ENCODE measurements at regions not wholly inside any gene's neighbourhood (a gene's known extent, or its start where the extent isn't known, plus 50 kb on each side); places are given as distances from the start of the nearest gene placed in this dataset.

DNA sequence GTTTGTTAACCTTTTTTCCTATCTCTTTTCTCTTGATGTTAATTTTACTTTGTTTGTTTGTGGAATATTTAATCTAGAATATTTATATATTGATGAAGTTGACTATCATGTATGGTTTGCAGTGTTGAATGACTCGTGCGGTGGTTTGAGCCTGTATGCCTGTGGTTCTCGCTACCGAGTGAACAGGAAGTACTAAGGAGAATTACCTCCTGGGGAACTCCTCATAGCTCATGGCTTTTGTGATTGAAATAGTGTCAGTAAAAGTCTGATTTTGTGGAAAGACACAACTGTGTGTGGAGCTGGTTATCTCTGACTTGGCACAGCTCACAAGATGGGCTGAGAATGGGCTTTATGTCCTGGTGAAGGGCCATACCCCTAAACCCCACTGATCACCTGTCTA lies 498.6 kb downstream of the GLRX3 start:
- TF ChIP-seq, protein P1, sequence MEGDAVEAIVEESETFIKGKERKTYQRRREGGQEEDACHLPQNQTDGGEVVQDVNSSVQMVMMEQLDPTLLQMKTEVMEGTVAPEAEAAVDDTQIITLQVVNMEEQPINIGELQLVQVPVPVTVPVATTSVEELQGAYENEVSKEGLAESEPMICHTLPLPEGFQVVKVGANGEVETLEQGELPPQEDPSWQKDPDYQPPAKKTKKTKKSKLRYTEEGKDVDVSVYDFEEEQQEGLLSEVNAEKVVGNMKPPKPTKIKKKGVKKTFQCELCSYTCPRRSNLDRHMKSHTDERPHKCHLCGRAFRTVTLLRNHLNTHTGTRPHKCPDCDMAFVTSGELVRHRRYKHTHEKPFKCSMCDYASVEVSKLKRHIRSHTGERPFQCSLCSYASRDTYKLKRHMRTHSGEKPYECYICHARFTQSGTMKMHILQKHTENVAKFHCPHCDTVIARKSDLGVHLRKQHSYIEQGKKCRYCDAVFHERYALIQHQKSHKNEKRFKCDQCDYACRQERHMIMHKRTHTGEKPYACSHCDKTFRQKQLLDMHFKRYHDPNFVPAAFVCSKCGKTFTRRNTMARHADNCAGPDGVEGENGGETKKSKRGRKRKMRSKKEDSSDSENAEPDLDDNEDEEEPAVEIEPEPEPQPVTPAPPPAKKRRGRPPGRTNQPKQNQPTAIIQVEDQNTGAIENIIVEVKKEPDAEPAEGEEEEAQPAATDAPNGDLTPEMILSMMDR (IDR thresholded peaks at IDR 0.05) = no peak
- TF ChIP-seq POLR2A (IDR thresholded peaks at IDR 0.05) = no peak
